Panc1 (cell line): ENCODE measurements at regions not wholly inside any gene's neighbourhood (a gene's known extent, or its start where the extent isn't known, plus 50 kb on each side); places are given as distances from the start of the nearest gene placed in this dataset.

Source experiments
- ATAC-seq: fragments of 200-7000 bp; cut with Tn5 transposase; 2 replicates; pipeline ENCODE4 v1.9.1; 2020; ENCODE audit warnings: mild to moderate bottlenecking, moderate library complexity
- BruUV-seq: library from RNA; stranded (reverse); fragments of 400-500 nt; replicated peaks from 2 replicates; lab custom pipeline; 2021; lab: Mats Ljungman, UMichigan
- CTCF ChIA-PET: fragments of 300-600 bp; sonication (Branson Sonifier 250); formaldehyde crosslinking; loops from one replicate; lab custom pipeline; 2022; ENCODE audit warnings: antibody characterized with exemption; lab: Charles Lee
- POLR2A ChIA-PET: fragments of 300-600 bp; sonication (Branson Sonifier 250); formaldehyde crosslinking; loops from one replicate; lab custom pipeline; 2022; ENCODE audit warnings: antibody characterized with exemption; lab: Charles Lee
- DNase-seq: peaks from one replicate; pipeline ENCODE4 v3.0.0-alpha.2; 2010; ENCODE audit warnings: low read depth, low spot score
- H3K27ac ChIP-seq: 2 replicates; pipeline ENCODE4 v1.5.1; 2011; ENCODE audit warnings: mild to moderate bottlenecking, low read length, inconsistent platforms
- H3K27me3 ChIP-seq: fragments of 200-500 bp; sonication (Bioruptor generic); 2 replicates; pipeline ENCODE4 v1.6.0; 2014; ENCODE audit warnings: low read length, inconsistent platforms; ENCODE audit not compliant: control insufficient read depth, insufficient read depth
- H3K36me3 ChIP-seq: fragments of 200-500 bp; sonication (Bioruptor generic); 2 replicates; pipeline ENCODE4 v1.5.1; 2014; ENCODE audit warnings: inconsistent platforms, mild to moderate bottlenecking, low read length, moderate library complexity; ENCODE audit not compliant: control insufficient read depth, insufficient read depth
- H3K4me1 ChIP-seq: 2 replicates; pipeline ENCODE4 v1.5.1; 2011; ENCODE audit warnings: inconsistent platforms, mild to moderate bottlenecking, low read length, moderate library complexity; ENCODE audit not compliant: control insufficient read depth, insufficient read depth
- H3K4me3 ChIP-seq, 2 experiments: 2 replicates each; pipeline ENCODE4 v1.5.1; 2011 to 2012; ENCODE audit warnings: low read depth in 2 of 2, low read length in 2 of 2, mild to moderate bottlenecking in 2 of 2, inconsistent platforms in 1 of 2, moderate library complexity in 1 of 2
- H3K9me3 ChIP-seq: fragments of 200-500 bp; sonication (Bioruptor generic); 2 replicates; pipeline ENCODE4 v1.5.1; 2014; ENCODE audit warnings: low read depth, mild to moderate bottlenecking, inconsistent platforms, low read length, moderate library complexity; ENCODE audit not compliant: control insufficient read depth, insufficient read depth
- POLR2AphosphoS5 ChIP-seq: IDR thresholded peaks from 2 replicates; pipeline ENCODE4 v1.6.1; 2012; ENCODE audit warnings: mild to moderate bottlenecking, low read depth, low read length, moderate library complexity
- REST ChIP-seq, 2 experiments: IDR thresholded peaks; 2 replicates each; pipeline ENCODE4 v1.6.1; 2011 to 2012; ENCODE audit warnings: low read depth in 2 of 2, control low read depth in 1 of 2, low read length in 1 of 2, mild to moderate bottlenecking in 1 of 2, moderate library complexity in 1 of 2; ENCODE audit not compliant: insufficient read depth in 1 of 2
- SIN3A ChIP-seq: IDR thresholded peaks from 2 replicates; pipeline ENCODE4 v1.6.1; 2012; ENCODE audit warnings: low read depth, mild to moderate bottlenecking, low read length, moderate library complexity, borderline replicate concordance; ENCODE audit not compliant: insufficient read depth
- TCF7L2 ChIP-seq: IDR thresholded peaks from 2 replicates; pipeline ENCODE4 v1.6.1; 2011; ENCODE audit warnings: mild to moderate bottlenecking, low read depth, low read length, inconsistent platforms
- in situ Hi-C: cut with HindIII; loops from 2 replicates; pipeline ENCODE4 v1.10.0; 2016; ENCODE audit warnings: low sequenced_read_pairs, low pct_unique_long_range_greater_than_20kb
- intact Hi-C: fragments of 100-400 bp; cut with micrococcal nuclease; formaldehyde crosslinking; loops from one replicate; pipeline ENCODE4 v1.10.0; 2022; ENCODE audit not compliant: unreplicated experiment
- TF ChIP-seq, protein P1 (sequence below): fragments of 450-650 bp; IDR thresholded peaks from 2 replicates; pipeline ENCODE4 v1.5.1; 2017; ENCODE audit warnings: mild to moderate bottlenecking

DNA sequence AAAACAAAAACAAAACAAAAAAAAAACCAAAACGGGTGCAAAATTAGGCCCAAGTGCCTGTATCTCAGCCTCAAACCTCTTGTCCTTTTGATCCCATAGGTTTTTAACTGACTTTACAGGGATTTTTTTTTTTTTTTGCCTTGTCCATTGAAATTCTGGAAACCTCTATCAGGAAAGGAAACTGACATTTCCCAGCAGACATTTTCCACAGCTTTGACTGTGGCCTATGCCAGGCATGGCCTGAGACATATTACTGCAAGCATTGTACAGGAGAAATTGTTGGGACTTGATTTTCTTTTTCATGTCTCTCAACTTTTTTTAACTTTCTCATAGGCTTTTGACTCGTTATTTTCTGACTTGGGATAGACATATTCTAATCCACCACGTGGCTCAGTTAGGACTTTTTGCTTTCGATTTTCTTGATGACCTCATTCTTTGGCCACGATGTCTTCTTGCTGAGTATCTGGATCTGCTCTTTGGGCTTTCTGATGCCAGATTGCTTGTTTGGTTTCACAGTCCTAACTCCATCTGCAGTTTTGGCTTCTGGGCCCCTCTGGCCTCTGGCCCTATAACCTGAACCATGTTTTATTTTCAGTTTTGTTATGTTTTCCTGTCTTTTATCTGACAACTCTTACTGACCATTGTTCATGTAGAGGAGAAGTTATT is 336.1 kb upstream of the C11orf87 start:
- intact Hi-C loops (no loop called here), in situ Hi-C loops (no loop called here)
- no peak for DNase-seq
- no peaks in the 10 kb centered on the region for H3K36me3 ChIP-seq
- no peaks in the 10 kb centered on the region for H3K4me1 ChIP-seq
- TF ChIP-seq REST (IDR thresholded peaks at IDR 0.05; ENCODE audit: insufficient read depth in 1 of 2, low read depth in 2 of 2, low read length in 1 of 2) (no peak), SIN3A (no peak), POLR2AphosphoS5 (no peak), TCF7L2 (no peak)
- TF ChIP-seq, protein P1, sequence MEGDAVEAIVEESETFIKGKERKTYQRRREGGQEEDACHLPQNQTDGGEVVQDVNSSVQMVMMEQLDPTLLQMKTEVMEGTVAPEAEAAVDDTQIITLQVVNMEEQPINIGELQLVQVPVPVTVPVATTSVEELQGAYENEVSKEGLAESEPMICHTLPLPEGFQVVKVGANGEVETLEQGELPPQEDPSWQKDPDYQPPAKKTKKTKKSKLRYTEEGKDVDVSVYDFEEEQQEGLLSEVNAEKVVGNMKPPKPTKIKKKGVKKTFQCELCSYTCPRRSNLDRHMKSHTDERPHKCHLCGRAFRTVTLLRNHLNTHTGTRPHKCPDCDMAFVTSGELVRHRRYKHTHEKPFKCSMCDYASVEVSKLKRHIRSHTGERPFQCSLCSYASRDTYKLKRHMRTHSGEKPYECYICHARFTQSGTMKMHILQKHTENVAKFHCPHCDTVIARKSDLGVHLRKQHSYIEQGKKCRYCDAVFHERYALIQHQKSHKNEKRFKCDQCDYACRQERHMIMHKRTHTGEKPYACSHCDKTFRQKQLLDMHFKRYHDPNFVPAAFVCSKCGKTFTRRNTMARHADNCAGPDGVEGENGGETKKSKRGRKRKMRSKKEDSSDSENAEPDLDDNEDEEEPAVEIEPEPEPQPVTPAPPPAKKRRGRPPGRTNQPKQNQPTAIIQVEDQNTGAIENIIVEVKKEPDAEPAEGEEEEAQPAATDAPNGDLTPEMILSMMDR, result no peak
- POLR2A ChIA-PET, result no interaction called here
- CTCF ChIA-PET, result no interaction called here
- H3K27ac ChIP-seq, result no peak overlapping the region
- no peak for ATAC-seq
- H3K27me3 ChIP-seq, result no peaks in the 10 kb centered on the region
- no peaks in the 10 kb centered on the region for H3K9me3 ChIP-seq
- H3K4me3 ChIP-seq, result no peak overlapping the region
- BruUV-seq, result no TSS peak

DNA sequence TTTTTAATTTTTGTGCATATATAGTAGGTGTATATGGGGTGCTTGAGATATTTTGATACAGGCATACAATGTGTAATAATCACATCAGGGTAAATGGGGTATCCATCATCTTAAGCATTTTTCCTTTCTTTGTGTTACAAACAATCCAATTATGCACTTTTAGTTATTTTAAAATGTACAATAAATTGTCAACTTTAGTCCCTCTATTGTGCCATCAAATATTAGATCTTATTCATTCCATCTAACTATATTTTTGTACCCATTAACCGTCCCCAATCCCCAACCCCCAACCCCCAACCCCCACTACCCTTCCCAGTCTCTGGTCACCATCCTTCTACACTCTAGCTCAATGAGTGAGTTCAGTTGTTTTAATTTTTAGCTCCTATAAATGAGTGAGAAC is 335.1 kb upstream of the C11orf87 start:
- CTCF ChIA-PET, result no interaction called here
- in situ Hi-C loops, result no loop called here
- no TSS peak for BruUV-seq

More for the DNA sequence above, 335.1 kb upstream of the C11orf87 start:
- intact Hi-C loops, result no loop called here
- TF ChIP-seq SIN3A (no peak), POLR2AphosphoS5 (no peak), TCF7L2 (no peak), REST (IDR thresholded peaks at IDR 0.05; ENCODE audit: insufficient read depth in 1 of 2, low read depth in 2 of 2, low read length in 1 of 2) (no peak)
- TF ChIP-seq, protein P1, result no peak
- H3K36me3 ChIP-seq, result no peaks in the 10 kb centered on the region
- H3K9me3 ChIP-seq, result no peaks in the 10 kb centered on the region
- ATAC-seq (no peak), DNase-seq (no peak)
- H3K4me3 ChIP-seq, result no peak overlapping the region
- no peak overlapping the region for H3K27ac ChIP-seq
- H3K27me3 ChIP-seq, result no peaks in the 10 kb centered on the region
- no peaks in the 10 kb centered on the region for H3K4me1 ChIP-seq
- POLR2A ChIA-PET, result no interaction called here
